Suppressor macrophage (primary cell): ENCODE measurements at regions not wholly inside any gene's neighbourhood (a gene's known extent, or its start where the extent isn't known, plus 50 kb on each side); places are given as distances from the start of the nearest gene placed in this dataset.

Source experiments
- DNase-seq, 4 experiments: peaks; one replicate each; pipeline ENCODE4 v3.0.0-alpha.2; 2020 to 2022

DNA sequence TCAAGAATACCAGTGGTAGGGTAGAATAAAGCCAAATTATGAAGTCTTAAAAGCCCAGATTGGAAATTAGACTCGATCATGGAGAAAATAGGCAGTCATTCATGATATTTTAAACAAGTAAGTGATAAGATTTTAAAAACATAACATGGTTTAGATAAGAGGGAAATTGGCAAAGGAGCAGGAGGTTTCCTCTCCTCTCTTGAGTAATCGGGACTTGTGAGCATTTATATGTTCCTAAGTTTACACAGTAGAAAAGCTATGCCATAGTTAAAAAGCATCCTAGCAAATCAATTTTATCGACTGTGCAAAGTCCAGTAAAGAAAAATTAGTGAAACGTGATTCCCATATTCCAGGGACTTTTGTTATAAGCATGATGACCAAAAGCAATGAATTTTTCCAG, 313.2 kb downstream of the AHR start:
- no peak for DNase-seq

DNA sequence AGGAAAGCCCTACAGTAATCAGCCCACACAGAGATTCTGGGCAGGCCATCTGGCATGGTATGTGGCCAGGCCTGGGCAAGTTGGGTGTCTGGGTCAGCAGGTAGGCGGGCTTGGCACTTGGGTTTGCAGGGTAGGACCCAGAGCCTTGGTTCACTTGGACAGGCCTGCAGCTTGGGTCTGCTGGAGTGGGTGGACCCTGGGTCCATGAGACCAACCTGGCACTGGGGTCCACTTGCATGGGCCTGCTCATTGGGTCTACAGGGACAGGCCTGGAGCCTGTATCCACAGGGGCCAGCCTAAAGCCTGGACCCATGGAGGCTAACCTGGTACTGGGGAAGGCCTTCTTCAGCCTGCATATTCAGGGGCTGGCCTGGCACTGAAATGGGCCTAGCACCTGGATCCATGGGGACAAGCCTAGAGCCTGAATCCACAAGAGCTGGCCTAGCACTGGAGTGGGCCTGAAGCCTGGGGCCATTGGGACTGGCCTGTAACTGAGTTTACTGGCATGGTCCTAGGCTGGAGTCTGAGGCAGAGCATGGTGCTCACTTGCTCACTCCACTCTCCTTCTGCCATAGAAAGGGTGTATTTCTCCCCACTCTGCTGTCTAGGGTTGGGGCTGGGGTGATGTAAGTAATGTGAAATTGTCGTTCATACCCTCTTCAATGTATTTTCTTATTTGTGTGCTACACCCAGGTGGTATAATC, 315.0 kb downstream of the AHR start:
- DNase-seq, result no peak

DNA sequence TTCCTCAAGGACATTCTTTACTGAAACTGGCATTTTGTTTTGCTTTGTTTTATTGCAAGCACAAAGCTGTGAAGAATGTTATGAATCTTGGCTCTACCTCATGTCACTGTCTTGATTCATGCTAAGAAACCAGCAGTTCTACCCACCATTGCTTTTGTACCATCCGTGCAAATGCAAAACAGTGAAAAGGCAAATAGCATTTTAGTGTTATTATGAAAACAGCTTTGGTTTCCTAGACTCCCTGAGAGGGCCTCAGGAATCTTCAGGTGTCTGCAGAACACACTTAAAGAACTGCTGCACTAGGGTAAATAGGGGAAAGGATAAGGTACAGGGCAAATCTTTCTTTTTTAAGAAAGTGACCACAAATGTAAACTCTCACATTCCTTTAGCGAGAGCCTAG, 318.9 kb downstream of the AHR start:
- DNase-seq, result no peak

- DNase-seq, result no peak
Measured at GRCh38 chr7:17617857-17618651, 319.6 kb downstream of the AHR start.

DNA sequence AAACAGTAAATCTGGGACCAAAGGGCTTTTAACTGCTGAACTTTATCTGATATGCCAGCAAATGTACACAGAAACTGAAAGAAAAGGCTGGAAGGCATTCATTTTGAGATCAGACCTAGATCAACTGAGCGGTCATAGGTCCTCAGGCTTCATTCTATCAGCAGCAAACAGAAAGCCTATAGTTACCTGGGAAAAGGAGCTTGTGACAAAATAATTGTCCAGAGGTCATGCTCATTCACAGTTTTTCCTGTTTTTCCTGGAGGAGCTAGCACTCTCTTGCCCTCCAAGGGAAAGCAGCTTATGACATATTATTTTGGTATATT, 320.2 kb downstream of the AHR start:
- DNase-seq, result no peak

DNA sequence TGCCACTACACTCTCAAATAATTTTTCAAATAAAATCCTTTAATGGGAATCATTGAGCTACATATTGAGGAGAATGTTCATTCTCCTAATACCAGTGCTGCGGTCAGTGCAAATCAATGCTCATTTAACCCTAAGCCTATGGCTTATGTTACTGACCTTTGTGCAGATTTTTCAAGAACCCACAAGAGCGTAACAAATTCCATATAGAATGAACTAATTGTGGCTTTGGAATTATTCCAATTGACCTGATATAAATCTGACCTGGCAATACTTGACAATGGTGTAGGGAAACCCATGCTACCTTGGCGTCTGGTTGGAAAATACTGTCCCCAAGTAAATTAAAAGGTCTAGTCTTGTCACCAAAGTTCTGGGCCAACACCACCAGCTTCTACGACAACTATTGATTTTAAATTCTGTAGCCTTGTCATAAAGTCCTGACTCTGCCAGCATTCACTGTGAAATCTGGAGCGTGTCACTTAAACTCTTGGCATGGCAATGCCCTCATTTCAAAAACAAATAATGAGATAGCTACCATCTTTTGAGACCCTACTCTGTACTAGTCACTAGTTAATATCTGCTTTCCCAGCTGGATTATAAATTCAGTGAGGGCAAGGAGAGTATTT, 320.9 kb downstream of the AHR start:
- no peak for DNase-seq

DNA sequence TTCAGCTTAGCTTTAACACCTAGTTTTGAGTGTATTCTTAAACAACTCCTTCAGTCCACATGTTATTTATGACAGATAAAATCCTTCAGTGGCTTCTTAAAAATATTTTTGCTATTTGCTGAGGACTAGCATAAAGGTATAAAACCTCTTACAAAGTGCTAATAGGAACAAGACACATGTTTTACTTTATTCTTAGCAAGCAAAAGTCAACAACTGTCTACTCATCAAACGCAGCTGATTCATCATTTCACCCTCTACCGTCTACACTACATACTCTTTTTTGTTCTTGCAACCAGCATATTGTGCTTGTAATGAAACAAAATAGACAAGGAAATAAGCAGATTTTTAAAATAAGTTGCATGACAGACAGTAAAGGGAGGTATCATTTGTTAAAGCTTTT, 319.7 kb downstream of the SNX13 start:
- DNase-seq, result no peak

GRCh38 chr7:17622451-17622850, 317.8 kb downstream of the SNX13 start:
- peak; percentile 52 to 74 (median 62) for DNase-seq

GRCh38 chr7:17623546-17624185, 316.6 kb downstream of the SNX13 start:
- no peak for DNase-seq

DNA sequence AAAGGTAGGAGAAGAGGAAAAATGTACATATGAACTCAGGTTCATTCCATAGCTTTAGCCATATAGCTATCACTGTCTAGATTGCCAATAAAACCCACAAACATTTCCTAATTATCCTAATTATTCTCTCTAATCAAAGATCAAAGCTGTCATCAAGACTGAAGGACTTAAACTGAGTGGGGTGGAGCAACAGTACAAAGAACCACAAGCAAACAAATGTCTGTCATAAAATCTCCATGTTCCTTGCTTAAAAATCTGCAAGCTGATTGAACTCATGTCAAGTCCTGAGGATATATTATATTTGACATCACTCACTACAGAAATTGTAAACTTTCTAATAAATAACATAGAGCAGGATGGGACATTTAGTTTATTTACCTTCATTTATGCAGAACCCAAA, 315.9 kb downstream of the SNX13 start:
- DNase-seq, result no peak

DNA sequence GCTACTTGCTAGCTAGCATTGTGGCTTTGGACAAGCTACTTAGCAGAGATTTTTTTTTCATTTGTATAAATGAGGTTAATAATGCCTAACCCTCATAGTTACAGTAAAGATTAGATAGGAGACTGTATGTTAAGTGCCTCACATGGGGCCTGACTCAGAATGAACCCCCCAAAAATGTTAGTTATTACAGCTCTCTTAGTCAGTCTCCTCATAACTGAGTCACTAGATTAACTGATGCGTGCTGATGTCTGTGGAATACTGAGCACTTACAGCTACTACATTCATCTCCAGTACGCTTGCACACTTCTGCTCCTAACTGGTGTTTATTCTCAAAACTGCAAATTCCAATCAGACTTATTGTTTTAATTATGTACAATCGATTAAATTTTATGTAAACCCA, 315.3 kb downstream of the SNX13 start:
- no peak for DNase-seq

GRCh38 chr7:17626235-17626634, 314.1 kb downstream of the SNX13 start:
- DNase-seq, result no peak

DNA sequence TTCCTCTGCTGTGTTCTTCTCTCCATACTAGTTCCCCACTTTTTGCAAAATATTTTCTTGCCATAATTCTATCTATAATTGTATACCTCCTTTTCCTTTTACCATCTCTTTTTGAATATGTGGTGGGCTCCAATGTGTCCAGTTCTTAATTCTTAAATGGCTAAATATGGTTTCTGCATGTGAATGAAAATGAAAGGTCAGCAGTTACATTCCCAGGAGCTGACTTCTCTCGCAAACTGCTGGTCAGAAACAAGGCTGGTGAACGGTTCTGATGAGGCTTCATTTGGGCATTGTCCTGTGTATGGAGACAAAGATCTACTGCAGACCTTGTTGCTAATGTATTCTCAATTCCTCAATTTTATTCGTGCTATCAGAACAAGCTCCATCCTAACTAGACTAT, 309.2 kb downstream of the SNX13 start:
- DNase-seq, result no peak

DNA sequence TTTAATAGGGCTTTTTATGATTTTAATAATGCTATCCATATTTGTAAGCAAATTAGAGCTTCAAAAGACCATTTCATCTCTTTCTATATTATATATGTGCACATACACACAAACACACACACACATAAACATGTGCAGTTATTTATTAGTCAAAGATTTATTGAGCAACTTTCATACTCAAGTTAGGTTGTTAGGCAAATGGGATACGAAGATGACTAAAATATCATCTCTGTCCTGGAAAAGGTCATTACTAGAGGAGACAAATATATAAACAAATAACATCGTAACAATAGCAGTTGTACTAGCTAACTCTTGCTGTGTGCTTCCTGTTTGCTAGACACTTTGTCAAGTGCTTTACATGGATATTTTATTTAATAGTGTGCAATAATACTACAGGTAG, 307.9 kb downstream of the SNX13 start:
- DNase-seq, result peak in 2 of 4 experiments; percentile 17 to 52

DNA sequence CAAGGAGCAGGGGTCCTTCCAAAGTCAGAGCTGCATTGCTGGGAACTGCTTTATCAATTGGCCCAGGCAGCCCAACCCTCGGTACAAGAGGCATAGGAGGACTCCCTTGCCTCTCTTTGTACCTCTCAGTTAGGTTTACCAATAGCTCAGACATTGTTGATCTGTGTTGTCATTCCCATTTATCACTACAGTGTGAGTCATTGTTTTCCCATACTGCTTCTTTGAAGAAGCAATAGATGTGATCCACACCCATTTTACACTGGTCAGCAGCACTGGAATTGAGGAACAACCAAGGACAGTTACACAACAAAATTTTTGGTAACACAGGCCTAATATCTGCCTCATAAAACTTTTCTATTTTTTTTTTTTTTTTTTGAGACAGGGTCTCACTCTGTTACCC, 307.2 kb downstream of the SNX13 start:
- DNase-seq, result peak; percentile 59 to 94 (median 78)

GRCh38 chr7:17638727-17639126, 301.6 kb downstream of the SNX13 start:
- DNase-seq, result peak in 2 of 4 experiments; percentile 37 to 44

DNA sequence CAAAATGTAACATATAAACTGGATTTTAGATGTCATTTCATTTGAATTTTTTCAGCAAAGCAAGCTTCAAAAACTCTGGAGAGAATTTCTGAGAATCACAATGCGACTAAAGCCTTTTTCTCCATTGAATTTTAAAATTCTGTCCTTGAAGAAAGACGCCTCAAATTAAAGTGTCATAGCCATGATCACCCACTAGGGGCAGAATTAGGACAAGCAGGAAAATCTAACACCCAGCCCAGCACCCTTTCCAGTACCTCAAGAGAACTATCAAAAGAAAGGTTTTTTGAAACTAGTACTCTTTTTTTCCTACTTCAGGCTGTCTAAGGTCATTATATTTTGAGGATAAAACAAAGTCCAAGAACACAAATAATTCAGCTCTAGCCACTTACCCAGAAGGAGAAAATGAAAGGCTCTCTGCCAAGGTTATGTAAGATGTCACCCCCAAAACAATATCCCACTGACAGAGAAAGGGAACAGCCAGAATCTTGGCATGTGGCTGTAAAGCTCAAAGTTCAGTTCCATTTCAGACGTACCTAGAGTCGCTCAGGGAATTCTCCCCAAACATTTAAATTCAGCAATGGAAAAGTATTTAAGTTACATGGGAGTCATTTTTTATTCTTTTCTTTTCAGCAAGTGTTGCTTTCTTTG, 299.4 kb downstream of the SNX13 start:
- DNase-seq, result peak; percentile 47 to 71 (median 58)

- DNase-seq, result no peak
Measured at GRCh38 chr7:17645500-17645899, 294.8 kb downstream of the SNX13 start.

GRCh38 chr7:17646253-17646956, 293.9 kb downstream of the SNX13 start:
- DNase-seq, result peak in 2 of 4 experiments; percentile 32 to 49

GRCh38 chr7:17651341-17651740, 289.0 kb downstream of the SNX13 start:
- DNase-seq, result no peak

GRCh38 chr7:17651863-17652385, 288.4 kb downstream of the SNX13 start:
- no peak for DNase-seq

- peak; percentile 54 to 81 (median 72) for DNase-seq
Measured at GRCh38 chr7:17654940-17655339, 285.4 kb downstream of the SNX13 start.
